HG03575 (cell line): ENCODE measurements at regions not wholly inside any gene's neighbourhood (a gene's known extent, or its start where the extent isn't known, plus 50 kb on each side); places are given as distances from the start of the nearest gene placed in this dataset.

ENCODE experiments used
- ATAC-seq: cut with Tn5 transposase; IDR thresholded peaks from one replicate; pipeline ENCODE4 v1.9.1; 2021; ENCODE audit not compliant: unreplicated experiment, insufficient number of reproducible peaks, low FRiP score; ENCODE audit errors: extremely low read depth

- ATAC-seq, result no peak
Measured at GRCh38 chr5:120967366-120967765, 503.3 kb downstream of the PRR16 start.

DNA sequence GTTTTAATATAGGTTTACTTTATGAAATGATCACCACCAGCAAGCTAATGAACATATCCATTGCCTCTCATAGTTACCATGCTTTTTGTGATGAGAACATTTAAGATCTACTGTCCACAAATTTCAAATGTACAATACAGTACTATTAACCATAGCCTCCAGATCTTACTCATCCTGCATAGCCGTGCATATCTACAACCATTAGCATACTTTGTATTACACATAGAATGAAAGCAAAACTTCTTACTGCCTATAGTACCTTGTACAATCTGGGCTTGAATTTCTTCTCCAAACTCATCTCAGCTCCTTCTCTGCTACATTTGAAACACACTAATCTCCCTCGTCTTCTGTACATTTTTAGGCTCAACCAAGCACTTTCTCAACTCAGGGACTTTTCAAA is 510.6 kb downstream of the PRR16 start:
- no peak for ATAC-seq

GRCh38 chr5:120982351-120982750 is 518.3 kb downstream of the PRR16 start:
- no peak for ATAC-seq

- ATAC-seq, result no peak
Measured at GRCh38 chr5:120985526-120985925, 521.4 kb downstream of the PRR16 start.

DNA sequence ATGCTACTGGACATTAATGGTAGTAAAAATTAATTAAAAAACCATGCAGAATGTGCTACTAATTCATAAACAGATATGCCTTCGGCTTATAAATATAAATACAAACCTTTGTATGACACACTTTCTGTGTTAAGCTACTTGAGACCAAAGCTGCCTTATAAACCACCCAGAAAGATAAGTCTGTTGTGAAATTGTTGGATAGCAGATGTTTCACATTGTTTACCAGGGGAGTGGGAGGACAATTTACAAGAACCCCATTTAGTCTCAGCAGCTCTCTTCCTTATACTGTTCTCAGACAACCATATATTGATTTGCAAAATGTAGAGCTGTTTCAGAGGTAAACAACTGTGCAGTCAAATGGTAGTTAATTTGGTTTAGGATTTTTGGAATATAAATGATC is 524.4 kb downstream of the PRR16 start:
- ATAC-seq, result no peak

- no peak for ATAC-seq
Measured at GRCh38 chr5:120988941-120989340, 524.8 kb downstream of the PRR16 start.

DNA sequence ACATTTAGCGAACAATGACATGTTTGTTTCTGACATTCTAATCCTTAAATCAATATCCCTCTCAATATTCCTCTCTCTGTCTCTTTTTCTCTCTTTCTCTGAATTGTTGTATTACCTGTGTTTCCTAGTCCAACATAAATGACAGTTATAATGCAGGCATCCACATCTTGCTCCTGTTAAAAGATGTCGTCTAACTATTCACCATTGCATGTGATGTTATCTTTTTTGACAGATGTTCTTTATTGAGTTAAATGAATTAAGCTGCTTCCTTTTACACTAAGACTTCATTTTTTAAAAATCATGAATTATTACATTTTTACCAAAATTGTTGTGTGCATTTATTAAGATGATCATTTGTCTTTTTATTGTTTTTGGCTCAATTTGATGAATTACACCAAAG is 527.5 kb downstream of the PRR16 start:
- no peak for ATAC-seq

- ATAC-seq, result no peak
Measured at GRCh38 chr5:120994112-120994511, 530.0 kb downstream of the PRR16 start.

GRCh38 chr5:120999550-120999949 is 535.5 kb downstream of the PRR16 start:
- ATAC-seq, result no peak

DNA sequence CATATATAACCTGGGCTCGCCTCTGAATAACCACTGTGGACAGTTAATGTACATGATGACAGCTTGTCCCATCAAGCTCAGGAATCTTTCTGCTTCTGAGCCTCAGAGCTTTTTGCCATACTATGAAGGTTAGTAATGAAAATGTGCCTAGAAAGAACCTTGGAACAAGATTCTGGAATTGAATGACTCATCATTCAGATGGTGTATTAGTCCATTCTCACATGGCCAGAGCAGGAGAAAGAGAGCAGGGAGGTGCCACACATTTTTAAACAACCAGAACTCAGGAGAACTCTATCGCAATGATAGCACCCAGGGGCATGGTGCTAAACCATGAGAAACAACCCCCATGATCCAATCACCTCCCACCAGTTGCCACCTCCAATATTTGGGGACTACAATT is 542.1 kb downstream of the PRR16 start:
- ATAC-seq, result no peak

DNA sequence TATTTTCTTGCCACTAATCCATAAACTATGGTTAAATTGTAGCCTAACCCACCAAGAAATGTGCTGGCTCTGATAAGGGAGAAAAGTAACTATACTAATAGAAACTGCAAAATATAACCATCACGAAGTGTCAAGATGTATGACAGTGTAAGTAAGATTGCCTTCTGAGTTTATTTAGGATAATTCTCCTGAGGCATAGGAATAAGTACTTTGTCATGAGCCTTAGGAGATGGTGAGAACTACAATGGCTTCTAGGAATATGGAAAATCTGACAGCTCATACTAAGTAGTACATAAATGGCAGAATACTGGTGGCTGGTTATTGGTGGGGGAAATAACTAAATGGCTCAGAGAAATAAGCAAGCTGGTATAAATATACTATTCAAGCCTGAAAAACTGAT is 543.9 kb downstream of the PRR16 start:
- no peak for ATAC-seq

DNA sequence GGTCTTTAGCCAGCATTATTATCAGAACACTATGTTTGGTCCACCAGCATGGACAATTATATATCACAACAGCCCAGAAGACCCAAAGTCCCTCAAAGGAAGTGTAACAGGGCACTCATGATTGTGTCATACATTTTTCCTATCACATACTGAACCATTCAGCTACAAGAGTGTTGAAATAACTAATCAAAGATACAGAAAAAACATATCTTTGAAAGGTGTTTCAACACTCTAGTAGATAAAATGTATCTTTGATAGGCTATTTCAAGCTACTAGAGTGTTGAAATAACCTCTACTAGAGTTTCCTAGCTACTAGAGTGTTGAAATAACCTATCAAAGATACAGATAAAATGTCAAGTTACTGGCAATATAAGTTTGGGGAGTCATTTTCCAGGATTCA is 545.0 kb downstream of the PRR16 start:
- no peak for ATAC-seq

GRCh38 chr5:121018004-121018403 is 553.9 kb downstream of the PRR16 start:
- ATAC-seq, result no peak

- no peak for ATAC-seq
Measured at GRCh38 chr5:121019106-121019505, 555.0 kb downstream of the PRR16 start.

DNA sequence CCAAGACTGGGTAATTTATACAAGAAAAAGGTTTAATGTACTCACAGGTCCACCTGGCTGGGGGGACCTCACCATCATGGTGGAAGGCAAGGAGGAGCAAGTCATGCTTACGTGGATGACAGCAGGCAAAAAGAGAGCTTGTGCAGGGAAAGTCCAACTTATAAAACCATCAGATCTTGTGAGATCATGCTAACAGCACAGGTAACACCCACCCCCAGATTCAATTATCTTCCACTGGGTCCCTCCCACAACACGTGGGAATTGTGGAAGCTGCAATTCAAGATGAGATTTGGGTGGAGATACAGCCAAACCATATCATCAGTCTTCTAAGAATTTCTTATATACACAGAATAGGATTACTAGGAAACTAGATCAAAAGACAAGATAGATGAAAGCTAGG is 555.6 kb downstream of the PRR16 start:
- no peak for ATAC-seq

- ATAC-seq, result no peak
Measured at GRCh38 chr5:121021681-121022080, 557.6 kb downstream of the PRR16 start.

DNA sequence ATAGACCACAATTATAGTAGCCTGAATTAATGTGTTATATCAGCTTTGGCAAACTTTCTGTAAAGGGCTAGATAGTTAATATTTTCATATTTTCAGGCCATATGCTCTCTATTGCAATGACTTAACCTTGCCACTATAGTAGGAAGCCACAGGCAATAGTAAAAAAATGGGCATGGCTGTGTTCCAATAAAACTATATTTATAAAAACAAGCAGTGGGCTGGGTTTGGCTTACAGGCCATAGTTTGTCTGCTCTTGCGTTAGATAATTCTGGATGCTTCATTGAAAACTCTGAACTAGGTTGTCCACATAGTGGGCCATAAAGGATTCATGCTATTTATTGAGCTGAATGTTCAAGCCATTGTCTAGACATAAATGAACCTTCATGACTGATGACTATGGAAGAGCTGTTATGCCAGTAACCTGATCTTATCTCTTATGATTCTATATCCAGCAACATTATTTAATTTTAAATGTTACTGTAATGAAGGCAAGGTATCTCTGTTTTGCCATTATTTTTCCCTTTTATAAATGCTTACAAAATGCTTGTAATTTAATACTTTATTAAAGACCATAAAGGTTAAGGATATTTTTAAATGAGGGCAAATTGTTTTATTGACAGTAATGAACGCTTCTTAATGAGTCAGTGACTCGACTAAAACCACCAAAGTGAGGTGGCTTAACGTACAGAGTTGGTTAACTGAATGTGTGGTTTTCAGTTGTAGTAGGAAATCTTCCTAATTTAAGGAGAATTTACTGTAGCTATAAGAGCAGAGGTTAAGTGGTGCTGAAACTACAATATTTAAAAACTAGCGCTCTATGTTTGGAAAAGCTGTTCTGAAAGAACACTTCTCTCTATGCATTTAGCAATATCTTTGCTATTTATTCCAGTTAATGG is 560.6 kb downstream of the PRR16 start:
- no peak for ATAC-seq

- ATAC-seq, result no peak
Measured at GRCh38 chr5:121025671-121026070, 561.6 kb downstream of the PRR16 start.

DNA sequence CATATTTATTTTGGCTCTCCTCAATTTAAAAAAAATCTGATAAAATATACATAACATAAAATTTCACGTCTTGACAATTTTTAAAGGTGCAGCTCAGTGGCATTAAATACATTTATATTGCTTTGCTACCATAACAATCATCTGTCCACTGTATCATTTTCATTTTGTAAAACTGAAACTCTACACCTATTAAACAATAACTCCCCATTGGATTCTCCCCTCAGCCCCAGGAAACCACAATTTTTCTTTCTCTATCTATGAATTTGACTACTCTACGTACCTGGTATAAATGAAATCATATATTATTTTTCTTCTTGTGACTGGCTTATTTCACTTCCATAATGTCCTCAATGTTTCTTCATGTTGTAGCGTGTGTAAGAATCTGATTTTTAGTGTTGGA is 563.5 kb downstream of the PRR16 start:
- ATAC-seq, result no peak

DNA sequence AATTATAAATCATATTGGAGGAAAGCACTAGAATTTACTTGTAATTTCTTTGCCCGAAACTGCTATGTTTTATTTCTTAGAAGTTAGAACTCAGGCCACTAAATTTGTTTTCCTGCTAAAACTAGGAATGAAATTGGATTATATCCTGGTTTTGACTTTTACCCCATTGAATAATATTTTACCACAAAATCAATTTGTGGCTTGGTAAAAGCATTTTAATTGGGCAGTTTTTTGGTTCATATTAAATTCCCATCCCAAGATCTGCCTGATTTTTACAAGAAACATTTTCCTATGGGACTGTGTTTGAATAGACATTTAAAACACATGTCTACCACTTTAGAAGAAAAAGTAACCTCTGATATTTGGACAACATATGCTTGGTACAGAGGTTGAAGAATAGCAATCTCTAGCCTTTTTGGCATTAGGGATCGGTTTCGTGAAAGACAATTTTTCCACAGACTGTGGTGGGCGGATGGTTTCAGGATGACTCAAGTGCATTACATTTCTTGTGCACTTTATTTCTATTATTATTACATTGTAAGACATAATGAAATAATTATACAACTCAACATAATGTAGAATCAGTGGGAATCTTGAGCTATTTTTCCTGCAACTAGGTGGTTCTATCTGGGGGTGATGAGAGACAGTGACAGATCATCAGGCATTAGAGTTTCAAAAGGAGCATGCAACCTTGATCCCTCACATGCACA is 565.6 kb downstream of the PRR16 start:
- no peak for ATAC-seq
